Mesodermal cell (in vitro differentiated cells): ENCODE measurements at regions not wholly inside any gene's neighbourhood (a gene's known extent, or its start where the extent isn't known, plus 50 kb on each side); places are given as distances from the start of the nearest gene placed in this dataset.

Experiments
- H3K27ac ChIP-seq: 2 replicates; pipeline ENCODE4 v1.7.0; 2013; ENCODE audit warnings: mild to moderate bottlenecking, low read depth, low read length, moderate library complexity; ENCODE audit not compliant: severe bottlenecking
- H3K36me3 ChIP-seq: 2 replicates; pipeline ENCODE4 v1.7.1; 2013; ENCODE audit warnings: mild to moderate bottlenecking, low read length, moderate library complexity; ENCODE audit not compliant: control insufficient read depth, insufficient read depth
- H3K4me1 ChIP-seq: one replicate; pipeline ENCODE4 v1.7.1; 2013; ENCODE audit warnings: mild to moderate bottlenecking, low read length; ENCODE audit not compliant: insufficient read depth, control insufficient read depth, poor library complexity, severe bottlenecking
- H3K4me3 ChIP-seq: 2 replicates; pipeline ENCODE4 v1.7.0; 2013; ENCODE audit warnings: low read length, control low read depth, mild to moderate bottlenecking; ENCODE audit not compliant: insufficient read depth, poor library complexity, severe bottlenecking; ENCODE audit errors: extremely low read depth
- H3K9me3 ChIP-seq: 2 replicates; pipeline ENCODE4 v1.7.1; 2013; ENCODE audit warnings: mild to moderate bottlenecking, low read length, moderate library complexity; ENCODE audit not compliant: control insufficient read depth
- WGBS, 2 experiments: methylation state at CpG; one replicate each; pipeline ENCODE4 v1.1.5; 2013; ENCODE audit warnings: missing lambda C conversion rate in 2 of 2; ENCODE audit not compliant: insufficient coverage in 2 of 2; 5-methylcytosine and 5-hydroxymethylcytosine counted together

DNA sequence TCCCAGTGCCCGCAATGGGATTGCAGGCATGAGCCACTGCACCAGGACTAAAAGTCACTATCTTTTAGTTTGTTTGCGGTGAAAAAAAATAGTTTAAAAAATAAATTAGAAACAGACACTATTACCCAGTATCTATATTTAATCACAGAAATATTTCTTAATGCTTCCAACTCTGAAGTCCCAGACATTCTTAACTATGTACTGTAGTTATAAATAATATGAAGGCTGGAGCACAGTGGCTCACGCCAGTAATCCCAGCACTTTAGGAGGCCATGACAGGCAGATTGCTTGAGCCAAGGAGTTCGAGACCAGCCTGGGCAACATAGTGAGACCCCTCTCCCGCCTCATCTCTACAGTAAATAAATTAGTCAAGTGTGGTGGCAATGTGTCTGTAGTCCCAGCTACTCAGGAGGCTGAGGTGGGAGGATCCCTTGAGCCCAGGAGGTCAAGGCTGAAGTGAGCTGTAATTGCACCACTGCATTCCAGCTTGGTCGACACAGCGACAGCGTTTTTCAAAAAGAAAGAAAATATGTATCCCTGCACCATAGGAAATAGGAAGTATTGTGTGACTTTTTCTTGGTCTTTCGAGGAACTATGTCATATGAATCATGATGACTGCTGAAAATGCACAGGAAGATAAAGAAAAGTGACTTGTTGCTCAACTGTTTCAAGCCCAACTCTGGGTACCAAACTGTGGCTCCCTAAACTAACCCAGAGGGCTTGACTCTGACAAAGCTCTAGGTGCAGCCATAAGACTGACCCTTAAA lies 74.9 kb upstream of the STEAP1B start:
- H3K9me3 ChIP-seq: peaks cover 6% of the 10 kb centered on the region
- peaks cover 8% of the 10 kb centered on the region for H3K4me1 ChIP-seq
- 83 to 95% methylated on average over 4 to 6 of the region's 9 CpGs for WGBS, 2 experiments
- no peak overlapping the region for H3K4me3 ChIP-seq
- H3K27ac ChIP-seq: no peak overlapping the region
- peaks cover 17% of the 10 kb centered on the region for H3K36me3 ChIP-seq

- peaks cover 8% of the 10 kb centered on the region for H3K4me1 ChIP-seq
- H3K9me3 ChIP-seq: no peaks in the 10 kb centered on the region
- 91 to 100% methylated on average over 3 to 4 of the region's 7 CpGs for WGBS, 2 experiments
- H3K4me3 ChIP-seq: no peak overlapping the region
- H3K36me3 ChIP-seq: peaks cover 17% of the 10 kb centered on the region
- no peak overlapping the region for H3K27ac ChIP-seq
These were observed 72.9 kb upstream of the STEAP1B start for GRCh38 chr7:22572937-22573336.

- no peak overlapping the region for H3K27ac ChIP-seq
- 93 to 100% methylated on average over 5 to 7 of the region's 8 CpGs for WGBS, 2 experiments
- no peaks in the 10 kb centered on the region for H3K9me3 ChIP-seq
- H3K4me1 ChIP-seq: peaks cover 8% of the 10 kb centered on the region
- peaks cover 17% of the 10 kb centered on the region for H3K36me3 ChIP-seq
- no peak overlapping the region for H3K4me3 ChIP-seq
These were observed 72.3 kb upstream of the STEAP1B start for GRCh38 chr7:22572292-22572691.

DNA sequence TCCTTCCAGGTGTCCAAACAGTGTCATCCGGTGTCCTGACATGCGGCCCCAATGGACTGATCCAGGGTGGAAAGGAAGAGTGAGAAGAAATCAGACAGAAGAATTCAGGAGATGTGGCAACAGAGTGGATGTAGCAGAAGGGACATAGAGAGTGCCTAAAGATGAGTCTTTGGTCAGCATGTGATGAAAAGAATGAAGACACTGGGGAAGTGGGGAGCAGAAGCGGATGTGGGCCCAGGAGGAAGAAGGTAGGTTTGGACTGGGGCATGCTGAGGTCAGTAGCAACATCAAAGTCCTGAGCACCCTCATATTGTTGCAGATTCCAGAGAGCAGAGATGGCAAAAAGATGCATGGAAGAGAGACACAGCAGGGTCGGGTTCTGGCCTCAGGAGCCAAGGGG lies 71.8 kb upstream of the STEAP1B start:
- no peak overlapping the region for H3K4me3 ChIP-seq
- WGBS, 2 experiments: 93 to 98% methylated on average over 4 of the region's 4 CpGs
- peaks cover 8% of the 10 kb centered on the region for H3K4me1 ChIP-seq
- peaks cover 14% of the 10 kb centered on the region for H3K36me3 ChIP-seq
- H3K27ac ChIP-seq: no peak overlapping the region
- H3K9me3 ChIP-seq: no peaks in the 10 kb centered on the region

GRCh38 chr7:22569586-22570321 lies 69.8 kb upstream of the STEAP1B start:
- Histone ChIP-seq H3K36me3 (peaks cover 13% of the 10 kb centered on the region), H3K9me3 (no peaks in the 10 kb centered on the region), H3K27ac (no peak overlapping the region), H3K4me1 (peaks cover 24% of the 10 kb centered on the region), H3K4me3 (no peak overlapping the region)
- WGBS, 2 experiments: 86 to 87% methylated on average over 9 to 10 of the region's 11 CpGs

- no CpG with 5 or more reads among the region's 4 CpGs for WGBS, 2 experiments
- Histone ChIP-seq H3K9me3 (no peaks in the 10 kb centered on the region), H3K27ac (no peak overlapping the region), H3K4me1 (peaks cover 39% of the 10 kb centered on the region), H3K36me3 (peaks cover 2% of the 10 kb centered on the region), H3K4me3 (no peak overlapping the region)
These were observed 66.6 kb upstream of the STEAP1B start for GRCh38 chr7:22566592-22566991.

- 89 to 94% methylated on average over 3 to 4 of the region's 4 CpGs for WGBS, 2 experiments
- no peaks in the 10 kb centered on the region for H3K36me3 ChIP-seq
- H3K9me3 ChIP-seq: no peaks in the 10 kb centered on the region
- peaks cover 38% of the 10 kb centered on the region for H3K4me1 ChIP-seq
- H3K4me3 ChIP-seq: no peak overlapping the region
- H3K27ac ChIP-seq: no peak overlapping the region
These were observed 66.2 kb upstream of the STEAP1B start for GRCh38 chr7:22566176-22566575.

DNA sequence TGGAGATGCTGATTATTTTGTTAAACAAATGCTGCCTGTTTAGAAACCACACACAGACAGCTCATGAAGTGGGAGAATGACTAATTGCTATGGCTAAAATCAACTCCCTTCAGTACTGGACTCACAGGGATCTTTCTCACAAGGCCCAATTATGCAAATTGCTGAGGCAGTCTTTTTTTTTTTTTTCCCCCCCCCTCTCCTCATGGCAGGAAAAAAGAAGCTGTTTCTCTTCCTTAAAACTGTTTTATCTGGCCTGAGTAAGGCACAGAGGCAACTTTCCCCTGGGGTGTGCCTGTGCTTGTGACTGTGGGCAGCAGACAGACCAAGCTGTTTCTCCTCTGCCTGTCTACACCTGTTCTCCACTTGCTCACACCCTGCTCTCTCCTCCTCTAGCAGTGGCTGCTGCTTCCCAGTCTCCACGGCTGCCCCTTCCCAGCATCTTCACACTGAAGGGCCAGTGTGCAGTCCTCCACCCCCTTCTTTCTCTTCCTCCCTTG lies 65.4 kb upstream of the STEAP1B start:
- H3K4me3 ChIP-seq: no peak overlapping the region
- WGBS, 2 experiments: 62 to 90% methylated on average over 1 of the region's 1 CpG
- peaks cover 44% of the 10 kb centered on the region for H3K4me1 ChIP-seq
- peak overlapping the region; percentile 57 for H3K27ac ChIP-seq
- H3K9me3 ChIP-seq: no peaks in the 10 kb centered on the region
- H3K36me3 ChIP-seq: no peaks in the 10 kb centered on the region

- peak overlapping the region; percentile 57 for H3K27ac ChIP-seq
- no peaks in the 10 kb centered on the region for H3K36me3 ChIP-seq
- H3K4me1 ChIP-seq: peaks cover 47% of the 10 kb centered on the region
- 88 to 100% methylated on average over 2 to 3 of the region's 6 CpGs for WGBS, 2 experiments
- no peaks in the 10 kb centered on the region for H3K9me3 ChIP-seq
- H3K4me3 ChIP-seq: no peak overlapping the region
These were observed 64.6 kb upstream of the STEAP1B start for GRCh38 chr7:22564511-22565045.

DNA sequence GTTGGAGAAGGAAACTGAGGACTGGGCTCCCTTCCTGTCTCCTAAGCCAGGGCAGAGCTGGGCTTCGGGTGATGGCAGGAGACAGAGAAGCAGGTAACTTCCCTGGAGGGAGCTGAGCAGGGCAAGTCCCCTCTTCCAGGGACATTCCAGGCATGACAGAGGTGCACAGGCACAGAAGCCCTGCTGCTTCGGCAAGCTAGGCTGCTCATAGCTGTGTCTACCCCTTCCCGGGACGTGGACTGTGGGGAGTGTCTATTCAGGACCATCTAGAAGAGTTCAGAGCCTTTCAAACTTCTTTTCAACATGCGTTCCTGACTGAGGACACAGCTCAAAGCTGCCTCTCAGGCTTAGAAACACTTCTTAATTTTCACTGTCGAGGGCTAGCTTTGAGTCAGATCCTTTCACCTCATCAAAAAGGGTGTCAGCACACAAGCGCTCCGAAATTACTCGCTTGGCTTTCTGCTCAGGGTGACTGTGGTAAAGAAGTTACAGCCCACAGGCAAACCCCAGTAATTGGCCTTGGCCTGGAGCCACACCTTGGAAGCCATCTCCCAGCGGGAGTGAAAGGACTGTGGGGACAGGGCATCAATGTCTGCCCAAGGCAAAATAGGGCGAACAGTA lies 63.7 kb upstream of the STEAP1B start:
- 64 to 68% methylated on average over 11 of the region's 11 CpGs for WGBS, 2 experiments
- Histone ChIP-seq H3K36me3 (no peaks in the 10 kb centered on the region), H3K4me3 (peak overlapping the region; percentile 3), H3K9me3 (no peaks in the 10 kb centered on the region), H3K4me1 (peaks cover 47% of the 10 kb centered on the region), H3K27ac (no peak overlapping the region)
